GM23338 (cell line): ENCODE measurements at regions not wholly inside any gene's neighbourhood (a gene's known extent, or its start where the extent isn't known, plus 50 kb on each side); places are given as distances from the start of the nearest gene placed in this dataset.

Experiments used
- ATAC-seq: fragments of 200-7000 bp; cut with Tn5 transposase; 3 replicates; pipeline ENCODE4 v1.9.1; 2020
- DNase-seq: peaks from one replicate; pipeline ENCODE4 v3.0.0-alpha.2; 2015; ENCODE audit warnings: low spot score
- H2AFZ ChIP-seq: fragments of 200-600 bp; sonication (generic); 2 replicates; pipeline ENCODE4 v1.8.0; 2016; ENCODE audit warnings: antibody characterized with exemption, mild to moderate bottlenecking, moderate library complexity
- H3F3A ChIP-seq: fragments of 200-600 bp; sonication (generic); replicated peaks from 2 replicates; pipeline ENCODE4 v1.8.0; 2017; ENCODE audit warnings: antibody characterized with exemption, mixed run types, low read depth
- H3K27ac ChIP-seq: fragments of 200-600 bp; sonication (generic); 2 replicates; pipeline ENCODE4 v1.6.1; 2016; ENCODE audit warnings: low read depth
- H3K27me3 ChIP-seq: fragments of 200-600 bp; sonication (generic); 2 replicates; pipeline ENCODE4 v1.8.0; 2016; ENCODE audit warnings: mild to moderate bottlenecking, mixed run types, moderate library complexity; ENCODE audit not compliant: insufficient read depth
- H3K36me3 ChIP-seq: fragments of 200-600 bp; sonication (generic); 2 replicates; pipeline ENCODE4 v1.8.0; 2016; ENCODE audit warnings: mild to moderate bottlenecking; ENCODE audit not compliant: insufficient read depth
- H3K4me1 ChIP-seq: fragments of 200-600 bp; sonication (generic); 2 replicates; pipeline ENCODE4 v1.8.0; 2016; ENCODE audit warnings: mild to moderate bottlenecking, moderate library complexity; ENCODE audit not compliant: insufficient read depth
- H3K4me2 ChIP-seq: fragments of 200-600 bp; sonication (generic); 2 replicates; pipeline ENCODE4 v1.7.1; 2017; ENCODE audit warnings: mixed run types
- H3K4me3 ChIP-seq: fragments of 200-600 bp; sonication (generic); 2 replicates; pipeline ENCODE4 v1.6.1; 2016; ENCODE audit warnings: mixed run types
- H3K79me2 ChIP-seq: fragments of 200-600 bp; sonication (generic); replicated peaks from 2 replicates; pipeline ENCODE4 v1.8.0; 2017; ENCODE audit warnings: mild to moderate bottlenecking; ENCODE audit not compliant: insufficient read depth
- H3K9me2 ChIP-seq: fragments of 200-600 bp; sonication (generic); 2 replicates; pipeline ENCODE4 v1.8.0; 2017; ENCODE audit not compliant: insufficient read depth
- H4K20me1 ChIP-seq: fragments of 200-600 bp; sonication (generic); replicated peaks from 2 replicates; pipeline ENCODE4 v1.8.0; 2017; ENCODE audit warnings: mild to moderate bottlenecking; ENCODE audit not compliant: insufficient read depth
- H3K27ac Mint-ChIP-seq: 2 replicates; pipeline ENCODE4 v1.8.0; 2020; ENCODE audit warnings: inconsistent platforms, mild to moderate bottlenecking, moderate library complexity, mixed read lengths
- H3K27me3 Mint-ChIP-seq: 3 replicates; pipeline ENCODE4 v1.8.0; 2022; ENCODE audit warnings: low read depth, mild to moderate bottlenecking, moderate library complexity, mixed read lengths, inconsistent platforms; ENCODE audit not compliant: insufficient read depth, poor library complexity
- H3K36me3 Mint-ChIP-seq: 3 replicates; pipeline ENCODE4 v1.8.0; 2021; ENCODE audit warnings: low read depth, mild to moderate bottlenecking, inconsistent platforms, moderate library complexity, mixed read lengths
- H3K4me1 Mint-ChIP-seq: 3 replicates; pipeline ENCODE4 v1.8.0; 2020; ENCODE audit warnings: mild to moderate bottlenecking, inconsistent platforms, mixed read lengths
- H3K4me3 Mint-ChIP-seq: 3 replicates; pipeline ENCODE4 v1.8.0; 2021; ENCODE audit warnings: moderate library complexity, mild to moderate bottlenecking, inconsistent platforms, mixed read lengths
- H3K9me3 Mint-ChIP-seq: 3 replicates; pipeline ENCODE4 v1.8.0; 2020; ENCODE audit warnings: moderate library complexity, mild to moderate bottlenecking, inconsistent platforms, mixed read lengths
- EZH2phosphoT487 ChIP-seq: fragments of 200-600 bp; sonication (generic); IDR thresholded peaks from one replicate; pipeline ENCODE4 v1.8.1; 2018; ENCODE audit warnings: antibody characterized with exemption; ENCODE audit not compliant: unreplicated experiment
- JUNB ChIP-seq: IDR thresholded peaks from one replicate; pipeline ENCODE4 v1.6.1; 2016; ENCODE audit warnings: antibody characterized with exemption; ENCODE audit not compliant: unreplicated experiment
- NANOG ChIP-seq: IDR thresholded peaks from 2 replicates; pipeline ENCODE4 v1.6.1; 2016; ENCODE audit warnings: antibody characterized with exemption, borderline replicate concordance
- POLR2AphosphoS5 ChIP-seq: IDR thresholded peaks from 2 replicates; pipeline ENCODE4 v1.6.1; 2016; ENCODE audit warnings: antibody characterized with exemption, low read depth
- STAT1 ChIP-seq: IDR thresholded peaks from one replicate; pipeline ENCODE4 v1.6.1; 2016; ENCODE audit warnings: antibody characterized with exemption; ENCODE audit not compliant: unreplicated experiment
- ZNF114 ChIP-seq: fragments of 250-450 bp; sonication (Bioruptor Pico); IDR thresholded peaks from 2 replicates; pipeline ENCODE4 v1.5.0; 2020; ENCODE audit warnings: mild to moderate bottlenecking, moderate library complexity
- ZNF331 ChIP-seq: fragments of 250-450 bp; sonication (Bioruptor Pico); IDR thresholded peaks from 2 replicates; pipeline ENCODE4 v1.5.0; 2020; ENCODE audit warnings: low read depth, mild to moderate bottlenecking, moderate library complexity
- TF ChIP-seq, protein P1 (sequence below): fragments of 250-450 bp; sonication (Bioruptor Pico); IDR thresholded peaks from 2 replicates; pipeline ENCODE4 v1.5.0; 2020; ENCODE audit warnings: mild to moderate bottlenecking, moderate library complexity
- TF ChIP-seq, protein P2 (sequence below), 2 experiments: fragments of 200-600 bp in 1 of 2; sonication (generic) in 1 of 2; conservative IDR thresholded peaks; 2 replicates each; pipeline versions ENCODE4 v1.5.1 to v1.6.1; 2016 to 2017; ENCODE audit warnings: antibody characterized with exemption in 2 of 2, low read depth in 2 of 2, mild to moderate bottlenecking in 2 of 2, moderate library complexity in 1 of 2
- TF ChIP-seq, protein P3 (sequence below): IDR thresholded peaks from 2 replicates; pipeline ENCODE4 v1.6.1; 2016; ENCODE audit warnings: antibody characterized with exemption
- TF ChIP-seq, protein P4 (sequence below): IDR thresholded peaks from one replicate; pipeline ENCODE4 v1.6.1; 2018; ENCODE audit warnings: antibody characterized with exemption; ENCODE audit not compliant: unreplicated experiment

DNA sequence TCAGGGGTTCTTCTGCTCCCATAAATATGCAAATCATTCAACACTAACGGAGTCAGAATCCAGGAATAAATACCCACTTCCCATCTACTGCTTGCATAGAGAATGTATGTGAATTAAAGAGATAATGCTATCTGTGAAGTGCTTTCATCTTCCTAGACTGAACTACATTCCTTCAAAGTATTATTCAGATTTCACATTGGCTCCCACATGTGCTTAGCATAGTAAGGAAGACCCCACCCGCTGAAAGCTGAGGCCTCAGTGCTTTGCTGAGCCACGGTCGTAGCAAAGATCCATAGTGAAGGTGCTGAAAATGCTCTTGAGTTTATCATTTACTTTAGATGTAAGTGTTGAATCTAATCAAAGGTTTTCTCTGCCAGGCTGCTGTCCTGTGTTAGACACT lies 97.0 kb upstream of the SPACA1 start:
- Histone ChIP-seq H3K27me3 (no peaks in the 10 kb centered on the region), H3K4me1 (peaks cover 4% of the 10 kb centered on the region; the same call in 1 of the 2 replicates), H3K27ac (no peak overlapping the region), H3F3A (no peaks in the 10 kb centered on the region), H3K4me2 (no peak overlapping the region), H3K4me3 (no peak overlapping the region), H3K36me3 (no peaks in the 10 kb centered on the region), H3K79me2 (no peaks in the 10 kb centered on the region), H4K20me1 (no peaks in the 10 kb centered on the region), H3K9me2 (no peaks in the 10 kb centered on the region), H2AFZ (no peak overlapping the region)
- Mint-ChIP-seq H3K36me3 (no peaks in the 10 kb centered on the region), H3K27ac (no peak overlapping the region), H3K4me3 (no peak overlapping the region), H3K27me3 (no peaks in the 10 kb centered on the region), H3K9me3 (no peaks in the 10 kb centered on the region), H3K4me1 (peaks cover 7% of the 10 kb centered on the region; the same call in 2 of the 3 replicates)
- ATAC-seq, result no peak
- no peak for DNase-seq
- TF ChIP-seq, protein P1, sequence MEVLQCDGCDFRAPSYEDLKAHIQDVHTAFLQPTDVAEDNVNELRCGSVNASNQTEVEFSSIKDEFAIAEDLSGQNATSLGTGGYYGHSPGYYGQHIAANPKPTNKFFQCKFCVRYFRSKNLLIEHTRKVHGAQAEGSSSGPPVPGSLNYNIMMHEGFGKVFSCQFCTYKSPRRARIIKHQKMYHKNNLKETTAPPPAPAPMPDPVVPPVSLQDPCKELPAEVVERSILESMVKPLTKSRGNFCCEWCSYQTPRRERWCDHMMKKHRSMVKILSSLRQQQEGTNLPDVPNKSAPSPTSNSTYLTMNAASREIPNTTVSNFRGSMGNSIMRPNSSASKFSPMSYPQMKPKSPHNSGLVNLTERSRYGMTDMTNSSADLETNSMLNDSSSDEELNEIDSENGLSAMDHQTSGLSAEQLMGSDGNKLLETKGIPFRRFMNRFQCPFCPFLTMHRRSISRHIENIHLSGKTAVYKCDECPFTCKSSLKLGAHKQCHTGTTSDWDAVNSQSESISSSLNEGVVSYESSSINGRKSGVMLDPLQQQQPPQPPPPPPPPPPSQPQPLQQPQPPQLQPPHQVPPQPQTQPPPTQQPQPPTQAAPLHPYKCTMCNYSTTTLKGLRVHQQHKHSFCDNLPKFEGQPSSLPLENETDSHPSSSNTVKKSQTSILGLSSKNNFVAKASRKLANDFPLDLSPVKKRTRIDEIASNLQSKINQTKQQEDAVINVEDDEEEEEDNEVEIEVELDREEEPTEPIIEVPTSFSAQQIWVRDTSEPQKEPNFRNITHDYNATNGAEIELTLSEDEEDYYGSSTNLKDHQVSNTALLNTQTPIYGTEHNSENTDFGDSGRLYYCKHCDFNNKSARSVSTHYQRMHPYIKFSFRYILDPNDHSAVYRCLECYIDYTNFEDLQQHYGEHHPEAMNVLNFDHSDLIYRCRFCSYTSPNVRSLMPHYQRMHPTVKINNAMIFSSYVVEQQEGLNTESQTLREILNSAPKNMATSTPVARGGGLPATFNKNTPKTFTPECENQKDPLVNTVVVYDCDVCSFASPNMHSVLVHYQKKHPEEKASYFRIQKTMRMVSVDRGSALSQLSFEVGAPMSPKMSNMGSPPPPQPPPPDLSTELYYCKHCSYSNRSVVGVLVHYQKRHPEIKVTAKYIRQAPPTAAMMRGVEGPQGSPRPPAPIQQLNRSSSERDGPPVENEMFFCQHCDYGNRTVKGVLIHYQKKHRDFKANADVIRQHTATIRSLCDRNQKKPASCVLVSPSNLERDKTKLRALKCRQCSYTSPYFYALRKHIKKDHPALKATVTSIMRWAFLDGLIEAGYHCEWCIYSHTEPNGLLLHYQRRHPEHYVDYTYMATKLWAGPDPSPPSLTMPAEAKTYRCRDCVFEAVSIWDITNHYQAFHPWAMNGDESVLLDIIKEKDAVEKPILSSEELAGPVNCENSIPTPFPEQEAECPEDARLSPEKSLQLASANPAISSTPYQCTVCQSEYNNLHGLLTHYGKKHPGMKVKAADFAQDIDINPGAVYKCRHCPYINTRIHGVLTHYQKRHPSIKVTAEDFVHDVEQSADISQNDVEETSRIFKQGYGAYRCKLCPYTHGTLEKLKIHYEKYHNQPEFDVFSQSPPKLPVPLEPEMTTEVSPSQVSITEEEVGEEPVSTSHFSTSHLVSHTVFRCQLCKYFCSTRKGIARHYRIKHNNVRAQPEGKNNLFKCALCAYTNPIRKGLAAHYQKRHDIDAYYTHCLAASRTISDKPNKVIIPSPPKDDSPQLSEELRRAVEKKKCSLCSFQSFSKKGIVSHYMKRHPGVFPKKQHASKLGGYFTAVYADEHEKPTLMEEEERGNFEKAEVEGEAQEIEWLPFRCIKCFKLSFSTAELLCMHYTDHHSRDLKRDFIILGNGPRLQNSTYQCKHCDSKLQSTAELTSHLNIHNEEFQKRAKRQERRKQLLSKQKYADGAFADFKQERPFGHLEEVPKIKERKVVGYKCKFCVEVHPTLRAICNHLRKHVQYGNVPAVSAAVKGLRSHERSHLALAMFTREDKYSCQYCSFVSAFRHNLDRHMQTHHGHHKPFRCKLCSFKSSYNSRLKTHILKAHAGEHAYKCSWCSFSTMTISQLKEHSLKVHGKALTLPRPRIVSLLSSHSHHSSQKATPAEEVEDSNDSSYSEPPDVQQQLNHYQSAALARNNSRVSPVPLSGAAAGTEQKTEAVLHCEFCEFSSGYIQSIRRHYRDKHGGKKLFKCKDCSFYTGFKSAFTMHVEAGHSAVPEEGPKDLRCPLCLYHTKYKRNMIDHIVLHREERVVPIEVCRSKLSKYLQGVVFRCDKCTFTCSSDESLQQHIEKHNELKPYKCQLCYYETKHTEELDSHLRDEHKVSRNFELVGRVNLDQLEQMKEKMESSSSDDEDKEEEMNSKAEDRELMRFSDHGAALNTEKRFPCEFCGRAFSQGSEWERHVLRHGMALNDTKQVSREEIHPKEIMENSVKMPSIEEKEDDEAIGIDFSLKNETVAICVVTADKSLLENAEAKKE (CRISPR knock-in tag), result no peak
- TF ChIP-seq JUNB, result no peak
- TF ChIP-seq, protein P2, sequence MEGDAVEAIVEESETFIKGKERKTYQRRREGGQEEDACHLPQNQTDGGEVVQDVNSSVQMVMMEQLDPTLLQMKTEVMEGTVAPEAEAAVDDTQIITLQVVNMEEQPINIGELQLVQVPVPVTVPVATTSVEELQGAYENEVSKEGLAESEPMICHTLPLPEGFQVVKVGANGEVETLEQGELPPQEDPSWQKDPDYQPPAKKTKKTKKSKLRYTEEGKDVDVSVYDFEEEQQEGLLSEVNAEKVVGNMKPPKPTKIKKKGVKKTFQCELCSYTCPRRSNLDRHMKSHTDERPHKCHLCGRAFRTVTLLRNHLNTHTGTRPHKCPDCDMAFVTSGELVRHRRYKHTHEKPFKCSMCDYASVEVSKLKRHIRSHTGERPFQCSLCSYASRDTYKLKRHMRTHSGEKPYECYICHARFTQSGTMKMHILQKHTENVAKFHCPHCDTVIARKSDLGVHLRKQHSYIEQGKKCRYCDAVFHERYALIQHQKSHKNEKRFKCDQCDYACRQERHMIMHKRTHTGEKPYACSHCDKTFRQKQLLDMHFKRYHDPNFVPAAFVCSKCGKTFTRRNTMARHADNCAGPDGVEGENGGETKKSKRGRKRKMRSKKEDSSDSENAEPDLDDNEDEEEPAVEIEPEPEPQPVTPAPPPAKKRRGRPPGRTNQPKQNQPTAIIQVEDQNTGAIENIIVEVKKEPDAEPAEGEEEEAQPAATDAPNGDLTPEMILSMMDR (conservative IDR thresholded peaks at IDR 0.05; ENCODE audit: low read depth in 2 of 2), result no peak
- TF ChIP-seq, protein P3, sequence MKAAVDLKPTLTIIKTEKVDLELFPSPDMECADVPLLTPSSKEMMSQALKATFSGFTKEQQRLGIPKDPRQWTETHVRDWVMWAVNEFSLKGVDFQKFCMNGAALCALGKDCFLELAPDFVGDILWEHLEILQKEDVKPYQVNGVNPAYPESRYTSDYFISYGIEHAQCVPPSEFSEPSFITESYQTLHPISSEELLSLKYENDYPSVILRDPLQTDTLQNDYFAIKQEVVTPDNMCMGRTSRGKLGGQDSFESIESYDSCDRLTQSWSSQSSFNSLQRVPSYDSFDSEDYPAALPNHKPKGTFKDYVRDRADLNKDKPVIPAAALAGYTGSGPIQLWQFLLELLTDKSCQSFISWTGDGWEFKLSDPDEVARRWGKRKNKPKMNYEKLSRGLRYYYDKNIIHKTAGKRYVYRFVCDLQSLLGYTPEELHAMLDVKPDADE, result no peak
- no peak for TF ChIP-seq ZNF331 (CRISPR knock-in tag)
- TF ChIP-seq, protein P4, sequence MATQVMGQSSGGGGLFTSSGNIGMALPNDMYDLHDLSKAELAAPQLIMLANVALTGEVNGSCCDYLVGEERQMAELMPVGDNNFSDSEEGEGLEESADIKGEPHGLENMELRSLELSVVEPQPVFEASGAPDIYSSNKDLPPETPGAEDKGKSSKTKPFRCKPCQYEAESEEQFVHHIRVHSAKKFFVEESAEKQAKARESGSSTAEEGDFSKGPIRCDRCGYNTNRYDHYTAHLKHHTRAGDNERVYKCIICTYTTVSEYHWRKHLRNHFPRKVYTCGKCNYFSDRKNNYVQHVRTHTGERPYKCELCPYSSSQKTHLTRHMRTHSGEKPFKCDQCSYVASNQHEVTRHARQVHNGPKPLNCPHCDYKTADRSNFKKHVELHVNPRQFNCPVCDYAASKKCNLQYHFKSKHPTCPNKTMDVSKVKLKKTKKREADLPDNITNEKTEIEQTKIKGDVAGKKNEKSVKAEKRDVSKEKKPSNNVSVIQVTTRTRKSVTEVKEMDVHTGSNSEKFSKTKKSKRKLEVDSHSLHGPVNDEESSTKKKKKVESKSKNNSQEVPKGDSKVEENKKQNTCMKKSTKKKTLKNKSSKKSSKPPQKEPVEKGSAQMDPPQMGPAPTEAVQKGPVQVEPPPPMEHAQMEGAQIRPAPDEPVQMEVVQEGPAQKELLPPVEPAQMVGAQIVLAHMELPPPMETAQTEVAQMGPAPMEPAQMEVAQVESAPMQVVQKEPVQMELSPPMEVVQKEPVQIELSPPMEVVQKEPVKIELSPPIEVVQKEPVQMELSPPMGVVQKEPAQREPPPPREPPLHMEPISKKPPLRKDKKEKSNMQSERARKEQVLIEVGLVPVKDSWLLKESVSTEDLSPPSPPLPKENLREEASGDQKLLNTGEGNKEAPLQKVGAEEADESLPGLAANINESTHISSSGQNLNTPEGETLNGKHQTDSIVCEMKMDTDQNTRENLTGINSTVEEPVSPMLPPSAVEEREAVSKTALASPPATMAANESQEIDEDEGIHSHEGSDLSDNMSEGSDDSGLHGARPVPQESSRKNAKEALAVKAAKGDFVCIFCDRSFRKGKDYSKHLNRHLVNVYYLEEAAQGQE, result no peak
- TF ChIP-seq ZNF114 (CRISPR knock-in tag), result no peak
- TF ChIP-seq POLR2AphosphoS5, result no peak
- no peak for TF ChIP-seq EZH2phosphoT487
- no peak for TF ChIP-seq NANOG
- no peak for TF ChIP-seq STAT1
